HG02610 (cell line): ENCODE measurements at regions not wholly inside any gene's neighbourhood (a gene's known extent, or its start where the extent isn't known, plus 50 kb on each side); places are given as distances from the start of the nearest gene placed in this dataset.
"Not testable (repeated sequence)": the region's sequence is repeated elsewhere in the genome, so short reads cannot be mapped to it uniquely, and the experiment has no call there.

Experiments
- ATAC-seq: cut with Tn5 transposase; IDR thresholded peaks from one replicate; pipeline ENCODE4 v1.9.1; 2021; ENCODE audit warnings: mild to moderate bottlenecking, moderate library complexity; ENCODE audit not compliant: unreplicated experiment

DNA sequence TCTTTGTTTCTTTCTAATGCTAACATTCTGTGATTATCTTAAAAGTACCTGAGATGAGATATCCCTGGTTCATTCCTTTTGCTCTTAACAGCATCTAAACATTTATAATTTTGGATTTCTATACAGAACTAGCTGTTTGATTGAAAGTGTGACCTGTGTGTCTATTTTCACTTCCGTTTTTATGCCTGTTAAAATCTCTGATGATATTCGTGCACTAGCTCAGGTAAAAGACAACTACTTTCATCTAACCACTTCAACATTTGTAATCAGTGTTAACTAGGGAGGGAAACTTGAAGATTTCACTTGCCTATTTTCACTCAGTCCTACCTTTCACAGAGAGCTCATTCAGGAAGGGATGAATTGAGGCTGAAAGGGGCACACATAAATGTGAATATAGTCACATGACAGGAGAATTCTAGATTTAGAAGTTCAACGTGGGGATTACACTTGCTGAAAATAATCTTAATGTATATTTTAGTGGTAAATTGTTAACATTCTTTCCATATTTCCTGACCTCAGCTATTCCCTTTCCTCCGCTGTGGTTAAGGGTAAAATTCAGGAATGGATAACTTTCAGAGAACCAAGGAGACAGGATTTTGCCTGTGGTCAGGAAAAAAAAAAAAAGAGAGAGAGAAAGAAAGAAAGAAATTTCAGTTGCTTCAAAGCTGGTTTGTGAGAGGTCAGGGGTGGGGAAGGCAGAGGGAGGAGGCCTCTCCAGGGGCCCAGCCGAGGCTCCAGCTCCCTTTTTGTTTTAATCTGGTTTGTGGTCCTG lies 159.8 kb upstream of the TSC22D2 start:
- ATAC-seq: no peak

DNA sequence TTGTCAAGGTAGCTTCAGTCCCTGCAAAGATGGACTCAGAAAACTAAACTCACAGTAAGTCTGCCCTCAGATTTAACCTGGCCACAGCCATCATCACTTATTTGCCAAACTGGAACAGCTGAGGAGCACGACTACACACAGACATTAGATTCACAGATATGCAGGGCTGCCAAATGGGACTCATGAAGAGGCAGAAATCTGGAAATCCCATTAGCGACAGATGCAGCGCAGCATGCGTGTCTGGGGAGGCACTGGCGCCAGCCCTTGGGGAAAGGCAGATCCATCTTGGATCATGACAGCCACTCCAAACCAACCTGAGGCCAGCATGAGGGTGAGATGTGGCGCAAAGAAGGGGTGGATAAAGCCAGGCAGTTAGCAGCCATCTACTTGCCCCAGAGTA lies 160.7 kb upstream of the TSC22D2 start:
- ATAC-seq: no peak

- ATAC-seq: no peak
These were observed 164.6 kb upstream of the TSC22D2 start for GRCh38 chr3:150243466-150243865.

- ATAC-seq: no peak
These were observed 165.7 kb upstream of the TSC22D2 start for GRCh38 chr3:150242220-150242936.

DNA sequence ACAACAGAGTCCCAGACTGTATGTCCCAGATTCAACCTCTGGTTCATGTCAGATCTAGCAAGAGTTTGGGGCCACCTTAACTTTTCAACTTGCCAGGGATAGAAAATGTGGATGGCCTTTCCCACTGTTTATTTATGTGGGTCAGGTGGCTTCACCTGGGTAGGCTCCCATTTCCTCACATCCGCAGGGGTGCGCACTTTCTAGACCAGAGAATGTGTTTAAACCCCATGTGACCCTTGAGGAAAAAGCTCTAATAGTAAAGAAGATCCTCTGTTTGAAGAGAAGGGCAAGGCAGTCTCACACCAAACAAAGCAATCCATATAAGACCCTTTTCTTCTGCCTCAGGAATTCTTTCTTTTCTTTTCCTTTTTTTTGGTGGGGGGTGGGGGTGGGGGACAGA lies 167.2 kb upstream of the TSC22D2 start:
- no peak for ATAC-seq

DNA sequence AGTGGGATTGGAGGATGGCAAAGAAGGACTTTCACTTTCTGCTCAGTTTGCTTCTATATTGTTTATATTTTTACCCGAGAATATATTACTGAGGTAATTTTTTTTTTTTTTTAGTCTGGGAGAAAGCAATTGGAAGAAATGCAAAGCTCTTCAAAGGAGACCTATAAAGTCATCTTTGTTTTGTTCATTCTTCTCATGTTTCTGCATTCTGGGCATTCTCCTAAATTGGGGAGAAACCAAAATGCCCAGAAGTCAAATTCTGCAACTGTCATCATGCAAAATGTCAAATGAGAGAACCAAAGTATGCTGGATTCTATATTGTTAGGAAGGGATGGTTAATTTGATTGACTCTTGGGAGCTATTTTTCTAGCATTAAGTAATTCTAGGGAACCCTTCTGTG lies 168.3 kb upstream of the TSC22D2 start:
- no peak for ATAC-seq

DNA sequence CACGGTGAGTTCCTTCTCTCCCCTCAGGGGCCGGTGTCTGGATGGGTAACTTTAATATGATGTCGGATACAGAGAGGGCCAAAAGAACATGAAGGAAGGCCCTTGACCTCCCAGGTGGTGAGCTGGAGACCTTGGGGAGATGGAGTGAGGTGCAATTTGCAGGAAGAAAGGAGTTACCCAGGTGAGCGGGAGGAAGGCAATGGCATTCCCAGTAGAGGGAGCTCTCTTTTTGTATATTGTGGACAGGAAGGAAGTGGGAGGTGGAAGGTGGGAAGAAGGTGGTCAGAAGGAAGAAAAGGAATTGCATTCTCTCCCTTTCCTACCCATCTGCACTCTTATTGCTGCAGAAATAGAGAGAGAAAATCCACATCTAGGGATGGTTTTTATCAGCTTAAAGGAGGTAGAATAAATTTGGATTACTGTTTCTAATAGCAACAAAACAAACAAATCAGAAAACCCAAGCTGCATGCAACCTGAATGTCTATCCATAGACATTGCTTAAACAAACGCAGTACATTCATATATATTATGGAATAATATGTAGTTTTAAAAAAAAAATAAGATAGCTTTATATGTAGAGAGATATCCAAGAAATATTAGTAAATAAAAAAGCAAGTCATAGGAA lies 169.0 kb upstream of the TSC22D2 start:
- ATAC-seq: no peak

- ATAC-seq: no peak
These were observed 169.9 kb upstream of the TSC22D2 start for GRCh38 chr3:150238048-150238802.

DNA sequence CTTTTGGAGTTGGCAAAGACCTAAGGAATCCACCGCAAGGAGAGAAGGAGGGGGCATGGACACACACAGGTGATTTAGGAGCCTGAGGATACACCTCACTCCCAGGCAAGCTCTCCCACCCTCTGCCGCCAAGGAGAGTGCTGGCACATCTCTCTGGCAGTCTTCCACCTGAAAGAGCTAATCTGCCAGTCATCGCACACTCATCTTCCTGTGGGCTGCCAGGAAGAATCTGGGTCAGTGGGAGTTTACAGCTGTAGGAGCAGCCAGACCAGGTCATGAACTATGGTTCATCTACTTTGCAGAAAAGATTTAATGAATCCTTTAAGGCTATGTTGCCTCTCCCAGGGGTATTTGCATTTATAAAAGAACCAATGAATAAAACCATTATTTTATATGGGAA lies 170.6 kb upstream of the TSC22D2 start:
- ATAC-seq: no peak

DNA sequence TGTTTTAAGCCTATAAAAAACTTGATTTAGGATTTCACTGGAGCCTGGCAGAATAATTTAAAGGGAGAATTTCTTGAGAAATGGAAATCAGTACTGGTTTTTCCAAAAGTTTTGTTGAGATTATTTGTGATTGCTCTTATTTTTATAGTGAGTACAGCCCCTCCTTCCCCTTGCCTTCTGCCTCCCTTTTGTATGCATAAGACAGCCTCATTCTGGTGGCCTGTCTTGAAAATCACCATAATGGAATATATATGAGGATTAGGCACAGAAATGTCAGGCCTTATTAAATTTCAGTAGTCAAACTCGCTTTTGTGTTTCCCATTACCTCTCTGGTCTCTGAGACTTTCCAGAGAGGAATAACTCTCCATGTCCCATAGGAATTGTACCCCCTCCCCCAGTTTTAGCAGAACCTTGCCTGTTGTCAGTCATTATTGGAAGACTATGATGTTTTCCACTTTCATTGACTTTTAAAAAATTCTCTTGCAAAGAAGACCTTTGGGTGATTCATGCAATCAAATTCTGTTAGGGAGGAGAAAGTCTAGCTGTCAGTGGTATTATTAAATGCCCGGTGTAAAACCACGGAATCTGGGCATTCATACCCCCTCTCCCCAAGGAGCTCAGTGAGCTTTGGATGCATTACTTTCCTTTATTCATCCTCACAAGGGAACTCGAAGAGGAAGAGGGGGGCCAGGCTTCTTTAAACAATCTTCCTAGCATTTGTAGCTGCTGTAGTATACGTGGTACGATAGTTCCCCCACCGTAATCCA lies 171.6 kb upstream of the TSC22D2 start:
- ATAC-seq: no peak

DNA sequence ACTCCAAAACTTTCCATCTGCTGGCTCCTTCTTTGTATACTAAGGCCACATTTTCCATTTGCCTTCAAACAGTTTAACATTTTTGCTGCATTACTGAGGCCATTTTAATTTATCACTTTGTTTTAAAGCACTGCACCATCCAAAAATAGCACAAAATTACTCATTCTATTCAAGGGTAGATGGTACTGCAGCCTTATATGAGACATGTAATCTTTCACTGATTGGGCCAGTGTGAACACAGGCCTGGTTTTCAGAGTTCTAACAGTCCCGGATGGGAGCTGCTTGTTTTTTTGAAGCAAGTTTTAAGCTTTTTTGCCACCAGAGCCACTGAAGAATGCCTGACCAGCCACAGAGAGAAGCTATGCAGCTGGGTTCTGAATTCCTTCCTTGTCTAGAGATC lies 172.3 kb upstream of the TSC22D2 start:
- no peak for ATAC-seq

DNA sequence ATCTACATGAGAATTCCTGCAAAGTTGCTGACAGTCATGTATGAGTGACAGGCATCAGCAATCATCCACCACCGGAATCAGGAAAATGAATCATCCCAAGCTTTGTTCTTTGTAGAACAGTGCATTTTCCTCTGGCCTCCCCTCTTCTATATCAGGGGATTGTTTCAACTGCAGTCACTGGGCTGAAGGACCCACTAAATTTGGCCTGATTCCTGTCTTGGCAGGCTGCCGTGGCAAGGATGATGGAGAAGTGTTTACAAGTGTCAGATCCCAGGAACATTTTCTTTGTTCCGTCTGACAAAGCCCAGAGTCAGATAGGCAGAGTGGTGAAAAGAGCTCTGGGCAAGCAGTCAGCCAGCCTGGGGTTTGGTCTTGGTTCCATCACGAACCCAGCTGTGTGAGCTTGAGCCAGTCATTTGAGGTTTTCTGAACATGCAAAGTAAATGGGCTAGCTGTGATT lies 175.1 kb upstream of the TSC22D2 start:
- no peak for ATAC-seq

DNA sequence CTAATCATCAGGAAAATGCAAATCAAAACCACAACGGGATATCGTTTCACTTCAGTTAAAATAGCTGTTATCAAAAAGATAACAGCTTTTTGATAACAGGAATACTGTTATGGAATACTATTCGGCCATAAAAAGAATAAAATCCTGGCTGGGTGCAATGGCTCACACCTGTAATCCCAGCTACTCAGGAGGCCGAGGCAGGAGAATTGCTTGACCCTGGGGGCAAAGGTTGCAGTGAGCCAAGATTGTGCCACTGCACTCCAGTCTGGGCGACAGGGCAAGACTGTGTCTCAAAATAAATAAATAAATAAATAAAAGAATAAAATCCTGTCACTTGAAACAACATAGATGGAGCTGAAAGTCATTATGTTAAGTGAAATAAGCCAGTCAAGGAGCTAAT lies 178.1 kb upstream of the TSC22D2 start:
- no peak for ATAC-seq

DNA sequence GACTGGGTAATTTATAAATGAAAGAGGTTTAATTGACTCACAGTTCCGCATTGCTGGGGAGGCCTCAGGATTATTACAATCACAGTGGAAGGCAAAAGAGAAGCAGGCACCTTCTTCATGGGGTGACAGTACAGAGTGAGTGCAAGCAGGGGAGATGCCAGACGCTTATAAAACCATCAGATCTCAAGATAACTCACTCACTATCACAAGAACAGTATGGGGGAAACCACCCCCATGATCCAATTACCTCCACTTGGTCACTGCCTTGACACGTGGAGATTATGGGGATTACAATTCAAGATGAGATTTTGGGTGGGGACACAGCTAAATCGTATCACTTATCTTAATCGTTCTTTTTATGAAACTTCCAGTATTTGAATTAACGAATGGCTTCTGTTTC lies 179.5 kb upstream of the TSC22D2 start:
- not testable (repeated sequence) for ATAC-seq

DNA sequence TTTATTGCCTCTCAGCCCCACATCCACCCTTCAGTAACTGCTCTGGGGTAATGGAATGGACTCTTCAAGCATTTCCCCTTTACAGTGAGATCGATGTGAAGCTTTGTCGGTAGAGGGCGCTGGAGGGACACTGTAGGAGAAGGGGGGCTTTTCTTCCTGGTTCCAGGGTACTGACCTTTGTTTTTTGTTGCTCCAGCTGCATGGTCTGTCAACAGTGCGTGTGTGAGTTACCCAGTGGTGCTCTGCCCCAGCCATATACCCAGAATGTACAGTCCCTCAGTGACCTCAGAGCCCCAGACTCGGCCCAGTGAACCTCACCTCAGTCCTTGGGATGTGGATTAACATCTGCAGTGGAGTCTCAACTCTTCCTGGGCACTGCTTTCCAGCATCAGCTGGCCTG lies 180.3 kb upstream of the TSC22D2 start:
- ATAC-seq: no peak

- ATAC-seq: no peak
These were observed 182.1 kb upstream of the TSC22D2 start for GRCh38 chr3:150225986-150226385.

DNA sequence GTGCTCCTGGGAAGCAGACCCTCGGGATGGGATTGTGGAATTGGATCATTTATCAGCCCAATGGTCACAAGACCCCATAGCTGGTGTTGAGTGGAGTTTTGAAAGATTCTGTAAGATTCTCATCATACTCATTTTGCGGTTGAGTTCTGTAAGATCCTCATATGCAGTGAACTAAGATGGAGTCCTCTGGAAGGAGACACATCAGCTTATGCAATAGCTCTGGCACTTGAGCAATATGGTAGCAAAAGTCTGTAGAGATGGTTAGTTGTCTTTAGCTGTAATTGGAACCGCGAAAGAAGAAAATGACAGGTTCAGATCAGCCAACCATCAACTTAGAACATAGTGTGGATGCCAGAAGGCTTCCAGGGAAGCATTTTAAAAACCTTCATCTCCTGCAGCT lies 184.5 kb upstream of the TSC22D2 start:
- no peak for ATAC-seq

DNA sequence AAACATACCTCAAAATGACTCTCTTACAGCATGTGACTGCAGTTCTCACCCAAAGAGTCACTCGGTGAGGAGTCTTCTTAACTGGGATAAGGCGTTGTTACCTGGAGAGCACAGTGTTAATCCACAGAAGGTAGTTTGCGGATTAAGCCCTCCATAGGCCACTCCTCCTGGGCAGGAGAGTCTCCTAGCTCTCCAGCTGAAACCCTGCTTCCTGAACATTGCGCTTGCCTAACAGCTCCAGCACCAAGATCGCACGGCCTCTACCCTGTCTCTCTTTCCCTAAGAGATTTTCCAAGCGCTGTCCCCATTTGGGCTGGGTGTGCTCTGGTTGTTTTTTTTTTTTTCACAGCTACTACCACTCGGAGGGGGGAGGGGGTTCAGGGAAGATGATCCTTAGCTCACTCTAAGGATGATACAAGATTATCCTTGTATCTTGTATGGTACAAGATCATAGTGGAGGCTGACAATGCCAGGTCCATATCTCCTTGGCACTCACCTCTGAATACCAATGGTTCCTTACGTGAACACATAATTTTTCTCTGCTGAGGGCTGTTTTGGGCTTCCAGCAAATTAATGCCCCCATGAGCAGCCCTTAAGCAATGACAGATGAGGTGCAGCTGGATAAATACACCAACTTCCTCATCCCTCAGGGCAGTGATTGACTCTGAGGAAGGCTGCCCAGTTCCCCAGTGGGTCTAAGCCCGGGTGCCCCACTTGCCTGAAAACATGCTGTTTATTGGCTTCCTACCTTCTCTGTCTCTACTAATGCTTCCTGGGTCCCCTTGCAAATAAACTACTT lies 185.2 kb upstream of the TSC22D2 start:
- no peak for ATAC-seq

DNA sequence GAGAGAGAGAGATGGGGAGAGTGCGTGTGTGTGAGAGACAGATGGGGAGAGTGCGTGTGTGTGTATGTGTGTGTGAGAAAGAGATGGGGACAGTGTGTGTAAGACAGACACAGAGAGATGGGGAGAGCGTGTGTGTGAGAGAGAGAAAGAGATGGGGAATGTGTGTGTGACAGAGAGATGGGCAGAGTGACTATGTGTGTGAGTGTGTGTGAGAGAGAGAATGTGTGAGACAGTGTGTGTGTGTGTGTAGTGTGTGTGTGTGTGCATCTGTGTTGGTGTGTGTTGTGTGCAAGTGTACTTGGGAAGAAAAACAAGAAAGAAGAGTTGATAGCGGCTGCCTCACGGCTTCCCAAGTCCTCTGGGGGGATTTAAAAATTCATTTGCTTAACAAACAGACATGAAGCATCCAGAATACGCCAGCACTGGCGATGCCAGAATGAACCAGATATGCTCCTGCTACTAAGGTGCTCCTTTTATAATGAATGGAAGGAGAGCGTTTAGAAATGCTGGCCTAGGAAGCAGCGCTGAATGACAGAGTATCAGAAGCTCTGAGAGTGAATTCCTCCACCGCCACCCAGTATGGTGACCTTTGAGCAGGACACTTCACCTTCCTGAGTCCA lies 186.1 kb upstream of the TSC22D2 start:
- ATAC-seq: no peak
